B cell (primary cell): ENCODE measurements at regions not wholly inside any gene's neighbourhood (a gene's known extent, or its start where the extent isn't known, plus 50 kb on each side); places are given as distances from the start of the nearest gene placed in this dataset.

Experiments used
- ATAC-seq: fragments of 200-7000 bp; cut with Tn5 transposase; one replicate; pipeline ENCODE4 v1.10.0; 2021; ENCODE audit warnings: low read depth, mild to moderate bottlenecking, moderate number of reproducible peaks, moderate library complexity
- CTCF ChIA-PET: fragments of 350-600 bp; sonication (Branson Sonifier 250); formaldehyde crosslinking; loops from one replicate; lab custom pipeline; 2021; ENCODE audit warnings: antibody characterized with exemption, inconsistent platforms; lab: Charles Lee
- POLR2A ChIA-PET: fragments of 350-600 bp; sonication (Branson Sonifier 250); formaldehyde crosslinking; loops from one replicate; lab custom pipeline; 2021; ENCODE audit warnings: antibody characterized with exemption; lab: Charles Lee
- DNase-seq: peaks from one replicate; pipeline ENCODE4 v3.0.0; 2013
- H2AFZ ChIP-seq: 2 replicates; pipeline ENCODE4 v1.6.1; 2012; ENCODE audit warnings: mild to moderate bottlenecking, low read depth, low read length; ENCODE audit not compliant: insufficient read depth, poor library complexity, severe bottlenecking
- H3K27ac ChIP-seq, 2 donors: 1 replicate in 1 of 2; 2 replicates in 1 of 2; pipeline ENCODE4 v1.5.1; 2012 to 2013; ENCODE audit warnings: low read length in 2 of 2, mild to moderate bottlenecking in 2 of 2, moderate library complexity in 1 of 2
- H3K27me3 ChIP-seq, 4 experiments: fragments of 200-600 bp in 1 of 4; sonication (generic) in 1 of 4; replicated peaks in 1 of 4; 1 replicate in 2 of 4; 2 replicates in 2 of 4; pipeline versions ENCODE4 v1.6.1 to v1.7.0; 2013 to 2016; ENCODE audit warnings: low read length in 3 of 4, mild to moderate bottlenecking in 2 of 4, mixed read lengths in 1 of 4, moderate library complexity in 1 of 4; ENCODE audit not compliant: insufficient read depth in 4 of 4, control insufficient read depth in 3 of 4; ENCODE audit errors: control extremely low read depth in 1 of 4
- H3K36me3 ChIP-seq, 2 experiments: replicated peaks in 1 of 2; 1 replicate in 1 of 2; 2 replicates in 1 of 2; pipeline versions ENCODE4 v1.6.1 to v1.7.1; 2013; ENCODE audit warnings: low read length in 1 of 2; ENCODE audit not compliant: insufficient read depth in 2 of 2, control insufficient read depth in 1 of 2; ENCODE audit errors: control extremely low read depth in 1 of 2, extremely low read depth in 1 of 2
- H3K4me1 ChIP-seq, 2 donors: fragments of 200-600 bp in 1 of 2; sonication (generic) in 1 of 2; 1 replicate in 1 of 2; 2 replicates in 1 of 2; pipeline versions ENCODE4 v1.5.1 to v1.6.1; 2013 to 2017; ENCODE audit warnings: low read length in 2 of 2; ENCODE audit not compliant: control insufficient read depth in 2 of 2, insufficient read depth in 2 of 2
- H3K4me2 ChIP-seq: replicated peaks from 2 replicates; pipeline ENCODE3; 2012; ENCODE audit warnings: mild to moderate bottlenecking, low read depth, low read length; ENCODE audit not compliant: poor library complexity, severe bottlenecking
- H3K4me3 ChIP-seq, 5 experiments: fragments of 200-600 bp in 1 of 5; sonication (generic) in 1 of 5; 1 replicate in 3 of 5; 2 replicates in 2 of 5; pipeline versions ENCODE4 v1.5.1 to v1.7.0; 2011 to 2016; ENCODE audit warnings: low read length in 4 of 5, mild to moderate bottlenecking in 4 of 5, low read depth in 2 of 5, control low read depth in 1 of 5, moderate library complexity in 1 of 5; ENCODE audit not compliant: insufficient read depth in 1 of 5; ENCODE audit errors: control extremely low read depth in 1 of 5, extremely low read depth in 1 of 5
- H3K79me2 ChIP-seq: fragments of 200-600 bp; sonication (generic); one replicate; pipeline ENCODE4 v1.6.0; 2016; ENCODE audit warnings: low read length; ENCODE audit not compliant: control insufficient read depth, insufficient read depth
- H3K9ac ChIP-seq: fragments of 200-600 bp; sonication (generic); 2 replicates; pipeline ENCODE4 v1.6.1; 2017; ENCODE audit warnings: mild to moderate bottlenecking, low read length, moderate library complexity
- H3K9me3 ChIP-seq, 3 donors: one replicate each; pipeline versions ENCODE4 v1.6.1 to v1.7.1; 2013; ENCODE audit warnings: low read length in 2 of 3; ENCODE audit not compliant: control insufficient read depth in 2 of 3, insufficient read depth in 1 of 3; ENCODE audit errors: control extremely low read depth in 1 of 3
- H4K20me1 ChIP-seq: 2 replicates; pipeline ENCODE4 v1.6.0; 2012; ENCODE audit warnings: mild to moderate bottlenecking, low read length; ENCODE audit not compliant: insufficient read depth, control insufficient read depth, poor library complexity, severe bottlenecking
- H3K27ac Mint-ChIP-seq: one replicate; pipeline ENCODE4 v1.8.0; 2021; ENCODE audit warnings: mixed read lengths
- H3K27me3 Mint-ChIP-seq: one replicate; pipeline ENCODE4 v1.8.0; 2021; ENCODE audit warnings: mixed read lengths
- H3K4me1 Mint-ChIP-seq: one replicate; pipeline ENCODE4 v1.8.0; 2021; ENCODE audit warnings: mixed read lengths
- H3K4me3 Mint-ChIP-seq: one replicate; pipeline ENCODE4 v1.8.0; 2021; ENCODE audit warnings: mixed read lengths
- H3K9me3 Mint-ChIP-seq: one replicate; pipeline ENCODE4 v1.8.0; 2022; ENCODE audit warnings: mixed read lengths; ENCODE audit not compliant: insufficient read depth
- CTCF ChIP-seq: fragments of 200-600 bp; IDR thresholded peaks from one replicate; pipeline ENCODE4 v1.8.0; 2022; ENCODE audit warnings: antibody characterized with exemption, mild to moderate bottlenecking
- EZH2 ChIP-seq: IDR thresholded peaks from 2 replicates; pipeline ENCODE4 v1.6.1; 2012; ENCODE audit warnings: borderline replicate concordance, low read depth, mild to moderate bottlenecking, moderate library complexity, low read length; ENCODE audit not compliant: insufficient read depth, poor library complexity, severe bottlenecking
- WGBS: methylation state at CpG from one replicate; pipeline ENCODE4 v1.1.5; 2013; ENCODE audit warnings: missing lambda C conversion rate; ENCODE audit not compliant: insufficient coverage; 5-methylcytosine and 5-hydroxymethylcytosine counted together
- intact Hi-C: fragments of 100-400 bp; cut with micrococcal nuclease; formaldehyde crosslinking; loops from one replicate; pipeline ENCODE4 v1.10.0; 2022

GRCh38 chr10:44289125-44289524, 95.8 kb downstream of the CXCL12 start:
- H3K27ac Mint-ChIP-seq: no peak overlapping the region
- TF ChIP-seq EZH2: no peak
- TF ChIP-seq CTCF: no peak
- H3K9me3 ChIP-seq: no peaks in the 10 kb centered on the region
- ATAC-seq (no peak), DNase-seq (no peak)
- no peaks in the 10 kb centered on the region for H4K20me1 ChIP-seq
- no peak overlapping the region for H3K27ac ChIP-seq
- H3K4me1 Mint-ChIP-seq: no peaks in the 10 kb centered on the region
- H3K79me2 ChIP-seq: no peaks in the 10 kb centered on the region
- H3K9ac ChIP-seq: no peak overlapping the region
- no peaks in the 10 kb centered on the region for H3K9me3 Mint-ChIP-seq
- no peak overlapping the region for H3K4me3 Mint-ChIP-seq
- 94% methylated on average over 4 of the region's 5 CpGs for WGBS
- H3K4me1 ChIP-seq: no peaks in the 10 kb centered on the region
- H3K4me3 ChIP-seq: no peak overlapping the region
- intact Hi-C loops: no loop called here
- H3K27me3 ChIP-seq: peaks cover 0 to 20% (median 4%) of the 10 kb centered on the region in 4 experiments
- ChIA-PET CTCF (no interaction called here), POLR2A (no interaction called here)
- H2AFZ ChIP-seq: no peak overlapping the region
- no peaks in the 10 kb centered on the region for H3K36me3 ChIP-seq
- H3K4me2 ChIP-seq: no peak overlapping the region
- H3K27me3 Mint-ChIP-seq: peaks cover 15% of the 10 kb centered on the region

DNA sequence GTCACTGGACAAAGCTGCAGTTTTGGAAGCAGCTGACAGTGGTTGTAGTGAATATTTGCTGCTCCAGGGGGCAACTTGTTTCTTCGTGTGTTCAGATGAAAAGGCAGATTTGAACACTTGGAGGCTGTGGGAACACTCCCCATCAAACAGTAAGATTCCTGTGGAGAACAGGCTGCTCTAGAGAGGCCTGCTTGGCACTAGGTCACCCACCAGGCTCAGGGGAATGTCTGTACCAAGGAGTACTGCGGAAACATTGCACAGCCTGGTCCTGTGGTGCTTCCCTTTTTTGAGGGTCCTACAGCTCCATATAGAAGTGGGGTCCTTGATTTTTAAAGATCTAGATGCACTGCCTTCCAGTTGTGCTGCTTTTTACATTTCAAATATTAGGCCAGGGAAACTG, 97.5 kb downstream of the CXCL12 start:
- H3K4me3 ChIP-seq: no peak overlapping the region
- H4K20me1 ChIP-seq: no peaks in the 10 kb centered on the region
- CTCF ChIA-PET: no interaction called here
- no peak overlapping the region for H3K4me3 Mint-ChIP-seq
- H3K36me3 ChIP-seq: no peaks in the 10 kb centered on the region
- H3K27me3 Mint-ChIP-seq: peaks cover 15% of the 10 kb centered on the region
- no peaks in the 10 kb centered on the region for H3K9me3 Mint-ChIP-seq
- H3K27ac Mint-ChIP-seq: no peak overlapping the region
- no peaks in the 10 kb centered on the region for H3K4me1 ChIP-seq
- no peaks in the 10 kb centered on the region for H3K4me1 Mint-ChIP-seq
- no peaks in the 10 kb centered on the region for H3K79me2 ChIP-seq
- no peak for TF ChIP-seq CTCF
- no peak for TF ChIP-seq EZH2
- POLR2A ChIA-PET: no interaction called here
- intact Hi-C loops: no loop called here
- ATAC-seq (no peak), DNase-seq (no peak)
- peaks cover 0 to 8% (median 4%) of the 10 kb centered on the region in 4 experiments for H3K27me3 ChIP-seq
- H3K9ac ChIP-seq: no peak overlapping the region
- no peak overlapping the region for H2AFZ ChIP-seq
- H3K27ac ChIP-seq: no peak overlapping the region
- H3K9me3 ChIP-seq: no peaks in the 10 kb centered on the region
- 93% methylated on average over 2 of the region's 2 CpGs for WGBS
- no peak overlapping the region for H3K4me2 ChIP-seq
